CD4-positive, alpha-beta T cell (primary cell): ENCODE measurements at regions not wholly inside any gene's neighbourhood (a gene's known extent, or its start where the extent isn't known, plus 50 kb on each side); places are given as distances from the start of the nearest gene placed in this dataset.

Experiments used
- ATAC-seq: fragments of 200-7000 bp; cut with Tn5 transposase; one replicate; pipeline ENCODE4 v1.10.0; 2022; ENCODE audit warnings: mild to moderate bottlenecking; ENCODE audit not compliant: poor library complexity
- CTCF ChIA-PET: fragments of 350-600 bp; sonication (Branson Sonifier 250); formaldehyde crosslinking; loops from one replicate; lab custom pipeline; 2021; ENCODE audit warnings: antibody characterized with exemption, inconsistent platforms; lab: Charles Lee
- POLR2A ChIA-PET: fragments of 350-600 bp; sonication (Branson Sonifier 250); formaldehyde crosslinking; loops from one replicate; lab custom pipeline; 2021; ENCODE audit warnings: antibody characterized with exemption, inconsistent platforms; lab: Charles Lee
- DNase-seq, 14 experiments: peaks; one replicate each; pipeline ENCODE4 v3.0.0-alpha.2; 2013 to 2020; ENCODE audit warnings: mixed read lengths in 2 of 14
- H3K27ac ChIP-seq, 2 donors: one replicate each; pipeline versions ENCODE4 v1.5.1 to v1.7.0; 2013; ENCODE audit warnings: low read length in 2 of 2, low read depth in 1 of 2, mild to moderate bottlenecking in 1 of 2
- H3K27me3 ChIP-seq, 2 experiments: 1 replicate in 1 of 2; 2 replicates in 1 of 2; pipeline versions ENCODE4 v1.6.1 to v1.7.0; 2013; ENCODE audit warnings: low read length in 2 of 2, control low read depth in 1 of 2, mild to moderate bottlenecking in 1 of 2, moderate library complexity in 1 of 2; ENCODE audit not compliant: insufficient read depth in 2 of 2, control insufficient read depth in 1 of 2
- H3K36me3 ChIP-seq: one replicate; pipeline ENCODE4 v1.6.1; 2013; ENCODE audit warnings: low read length, control low read depth; ENCODE audit not compliant: insufficient read depth
- H3K4me1 ChIP-seq: one replicate; pipeline ENCODE4 v1.6.1; 2013; ENCODE audit warnings: low read length, control low read depth; ENCODE audit not compliant: insufficient read depth
- H3K4me3 ChIP-seq: one replicate; pipeline ENCODE4 v1.5.1; 2013; ENCODE audit warnings: mild to moderate bottlenecking, low read length, moderate library complexity
- H3K9me3 ChIP-seq, 2 experiments: 1 replicate in 1 of 2; 2 replicates in 1 of 2; pipeline versions ENCODE4 v1.6.1 to v1.7.0; 2013; ENCODE audit warnings: low read length in 2 of 2, mild to moderate bottlenecking in 2 of 2, control low read depth in 1 of 2, moderate library complexity in 1 of 2; ENCODE audit not compliant: control insufficient read depth in 1 of 2, insufficient read depth in 1 of 2
- H3K27ac Mint-ChIP-seq: one replicate; pipeline ENCODE4 v1.8.0; 2020; ENCODE audit warnings: mixed read lengths
- H3K27me3 Mint-ChIP-seq: one replicate; pipeline ENCODE4 v1.8.0; 2021; ENCODE audit warnings: mixed read lengths
- H3K36me3 Mint-ChIP-seq: one replicate; pipeline ENCODE4 v1.8.0; 2021; ENCODE audit warnings: low read depth, mixed read lengths
- H3K4me1 Mint-ChIP-seq: one replicate; pipeline ENCODE4 v1.8.0; 2021; ENCODE audit warnings: low read depth, mixed read lengths
- H3K4me3 Mint-ChIP-seq: one replicate; pipeline ENCODE4 v1.8.0; 2020; ENCODE audit warnings: mild to moderate bottlenecking, mixed read lengths
- H3K9me3 Mint-ChIP-seq: one replicate; pipeline ENCODE4 v1.8.0; 2020; ENCODE audit warnings: mixed read lengths
- intact Hi-C, 2 experiments: fragments of 100-400 bp; cut with DNase I in 1 of 2; cut with micrococcal nuclease in 1 of 2; formaldehyde crosslinking; loops; one replicate each; pipeline versions ENCODE4 v1.15.1 to v1.9.0; 2023 to 2025; cut with DNase I, micrococcal nuclease
- TF ChIP-seq, protein P1 (sequence below): fragments of 200-600 bp; IDR thresholded peaks from one replicate; pipeline ENCODE4 v1.8.0; 2022; ENCODE audit warnings: antibody characterized with exemption, mild to moderate bottlenecking

DNA sequence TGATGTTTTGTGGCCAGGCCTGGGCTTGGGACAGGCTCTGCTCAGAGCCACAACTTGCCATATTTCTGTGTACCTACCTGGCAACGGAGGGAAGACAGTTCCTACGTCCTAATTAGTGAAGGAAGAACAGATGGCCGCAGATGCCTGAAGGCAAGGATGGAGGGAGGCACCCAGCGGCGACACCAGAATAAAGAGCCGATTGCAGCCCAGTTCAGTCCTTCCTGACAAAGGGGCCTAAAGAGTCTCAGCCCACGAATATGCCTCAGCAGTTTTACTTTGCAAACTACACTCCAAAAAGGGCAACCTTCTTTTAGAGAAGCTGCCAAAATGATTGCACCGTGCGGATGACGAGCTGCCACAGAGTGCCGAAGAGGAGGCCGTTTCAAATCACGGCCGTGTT, 585.8 kb downstream of the GLRX3 start:
- intact Hi-C loops = no loop called here
- H3K27ac Mint-ChIP-seq = no peak overlapping the region
- POLR2A ChIA-PET = no interaction called here

GRCh38 chr10:130723704-130724103, 587.5 kb downstream of the GLRX3 start:
- no peak overlapping the region for H3K4me3 ChIP-seq
- H3K9me3 ChIP-seq = peaks cover 0 to 16% of the 10 kb centered on the region in 2 experiments
- no peaks in the 10 kb centered on the region for H3K4me1 ChIP-seq
- Mint-ChIP-seq H3K4me1 (no peaks in the 10 kb centered on the region), H3K27ac (no peak overlapping the region), H3K4me3 (no peak overlapping the region), H3K36me3 (no peaks in the 10 kb centered on the region), H3K27me3 (peaks cover 5% of the 10 kb centered on the region), H3K9me3 (no peaks in the 10 kb centered on the region)
- H3K36me3 ChIP-seq = no peaks in the 10 kb centered on the region
- H3K27me3 ChIP-seq = no peaks in the 10 kb centered on the region
- ATAC-seq = no peak
- intact Hi-C loops = no loop called here
- TF ChIP-seq, protein P1, sequence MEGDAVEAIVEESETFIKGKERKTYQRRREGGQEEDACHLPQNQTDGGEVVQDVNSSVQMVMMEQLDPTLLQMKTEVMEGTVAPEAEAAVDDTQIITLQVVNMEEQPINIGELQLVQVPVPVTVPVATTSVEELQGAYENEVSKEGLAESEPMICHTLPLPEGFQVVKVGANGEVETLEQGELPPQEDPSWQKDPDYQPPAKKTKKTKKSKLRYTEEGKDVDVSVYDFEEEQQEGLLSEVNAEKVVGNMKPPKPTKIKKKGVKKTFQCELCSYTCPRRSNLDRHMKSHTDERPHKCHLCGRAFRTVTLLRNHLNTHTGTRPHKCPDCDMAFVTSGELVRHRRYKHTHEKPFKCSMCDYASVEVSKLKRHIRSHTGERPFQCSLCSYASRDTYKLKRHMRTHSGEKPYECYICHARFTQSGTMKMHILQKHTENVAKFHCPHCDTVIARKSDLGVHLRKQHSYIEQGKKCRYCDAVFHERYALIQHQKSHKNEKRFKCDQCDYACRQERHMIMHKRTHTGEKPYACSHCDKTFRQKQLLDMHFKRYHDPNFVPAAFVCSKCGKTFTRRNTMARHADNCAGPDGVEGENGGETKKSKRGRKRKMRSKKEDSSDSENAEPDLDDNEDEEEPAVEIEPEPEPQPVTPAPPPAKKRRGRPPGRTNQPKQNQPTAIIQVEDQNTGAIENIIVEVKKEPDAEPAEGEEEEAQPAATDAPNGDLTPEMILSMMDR = no peak
- ChIA-PET CTCF (no interaction called here), POLR2A (no interaction called here)
- H3K27ac ChIP-seq = no peak overlapping the region
- DNase-seq = no peak

More for the DNA sequence above, 585.8 kb downstream of the GLRX3 start:
- ATAC-seq (no peak), DNase-seq (no peak)
- CTCF ChIA-PET = no interaction called here
- Histone ChIP-seq H3K27me3 (no peaks in the 10 kb centered on the region), H3K9me3 (peaks cover 0 to 1% of the 10 kb centered on the region in 2 experiments), H3K4me1 (no peaks in the 10 kb centered on the region), H3K27ac (no peak overlapping the region), H3K36me3 (no peaks in the 10 kb centered on the region), H3K4me3 (no peak overlapping the region)
- no peaks in the 10 kb centered on the region for H3K4me1 Mint-ChIP-seq
- H3K4me3 Mint-ChIP-seq = no peak overlapping the region
- H3K27me3 Mint-ChIP-seq = peaks cover 5% of the 10 kb centered on the region
- H3K9me3 Mint-ChIP-seq = no peaks in the 10 kb centered on the region
- TF ChIP-seq, protein P1 = no peak
- H3K36me3 Mint-ChIP-seq = no peaks in the 10 kb centered on the region

- Histone ChIP-seq H3K27ac (no peak overlapping the region), H3K4me1 (no peaks in the 10 kb centered on the region), H3K27me3 (no peaks in the 10 kb centered on the region), H3K4me3 (no peak overlapping the region), H3K9me3 (peaks cover 0 to 22% of the 10 kb centered on the region in 2 experiments), H3K36me3 (no peaks in the 10 kb centered on the region)
- DNase-seq = no peak
- Mint-ChIP-seq H3K4me3 (no peak overlapping the region), H3K27me3 (peaks cover 5% of the 10 kb centered on the region), H3K27ac (no peak overlapping the region), H3K9me3 (no peaks in the 10 kb centered on the region), H3K4me1 (no peaks in the 10 kb centered on the region), H3K36me3 (no peaks in the 10 kb centered on the region)
- intact Hi-C loops = no loop called here
- no peak for ATAC-seq
- TF ChIP-seq, protein P1 = no peak
- ChIA-PET POLR2A (no interaction called here), CTCF (interaction anchor here (0.6 kb wide), 1 partner anchor 200 kb away, joined by 4 read pairs; no protein-coding TSS in a partner anchor)
Measured at GRCh38 chr10:130725474-130725970, 586.0 kb downstream of the TCERG1L start.
